GM12878 (cell line): ENCODE measurements at regions not wholly inside any gene's neighbourhood (a gene's known extent, or its start where the extent isn't known, plus 50 kb on each side); places are given as distances from the start of the nearest gene placed in this dataset.

ENCODE experiments used
- ATAC-seq: fragments of 200-7000 bp; cut with Tn5 transposase; 3 replicates; pipeline ENCODE4 v1.9.1; 2020; ENCODE audit warnings: mild to moderate bottlenecking, moderate library complexity
- BruUV-seq: library from RNA; stranded (reverse); fragments of 400-500 nt; replicated peaks from 2 replicates; lab custom pipeline; 2021; lab: Mats Ljungman, UMichigan
- CTCF ChIA-PET: fragments of 300-600 bp; sonication (Branson Sonifier 250); formaldehyde crosslinking; extraction: SDS; loops from one replicate; lab custom pipeline; 2021; ENCODE audit warnings: inconsistent platforms; lab: Yijun Ruan, JAX
- POLR2A ChIA-PET: fragments of 350-600 bp; formaldehyde crosslinking; extraction: SDS; loops from one replicate; lab custom pipeline; 2021; ENCODE audit warnings: inconsistent platforms; lab: Charles Lee
- RAD21 ChIA-PET: fragments of 300-600 bp; sonication (Branson Sonifier 250); formaldehyde crosslinking; loops from one replicate; lab custom pipeline; 2023; ENCODE audit warnings: antibody characterized with exemption; ENCODE audit not compliant: unreplicated experiment; lab: Charles Lee
- SMC1A ChIA-PET: fragments of 300-600 bp; sonication (Branson Sonifier 250); formaldehyde crosslinking; loops from one replicate; lab custom pipeline; 2023; ENCODE audit not compliant: unreplicated experiment, uncharacterized antibody; lab: Charles Lee
- DNase-seq: peaks from one replicate; pipeline ENCODE4 v3.0.0-alpha.2; 2011; ENCODE audit warnings: low read depth, low spot score
- FAIRE-seq: peaks from 3 replicates; lab custom pipeline; 2011; peaks lifted over from hg19 to GRCh38; lab: Jason Lieb, UNC
- H2AFZ ChIP-seq: 2 replicates; pipeline ENCODE4 v1.6.0; 2011; ENCODE audit warnings: low read depth, low read length, control low read depth; ENCODE audit not compliant: control insufficient read depth
- H3K27ac ChIP-seq: 2 replicates; pipeline ENCODE4 v1.5.1; 2011; ENCODE audit warnings: control low read depth; ENCODE audit not compliant: control insufficient read depth, insufficient read depth
- H3K27me3 ChIP-seq, 2 experiments: replicated peaks in 1 of 2; 2 replicates each; pipeline versions ENCODE4 v1.6.0 to v1.6.1; 2011; ENCODE audit warnings: low read length in 1 of 2; ENCODE audit not compliant: control insufficient read depth in 2 of 2, insufficient read depth in 2 of 2
- H3K36me3 ChIP-seq, 2 experiments: 2 replicates each; pipeline ENCODE4 v1.5.1; 2011; ENCODE audit warnings: low read length in 1 of 2; ENCODE audit not compliant: control insufficient read depth in 2 of 2, insufficient read depth in 2 of 2
- H3K4me1 ChIP-seq: 2 replicates; pipeline ENCODE4 v1.6.1; 2011; ENCODE audit warnings: mild to moderate bottlenecking, low read length, moderate library complexity, mixed read lengths; ENCODE audit not compliant: control insufficient read depth, insufficient read depth
- H3K4me2 ChIP-seq: 2 replicates; pipeline ENCODE4 v1.6.0; 2011; ENCODE audit warnings: control low read depth; ENCODE audit not compliant: control insufficient read depth, insufficient read depth
- H3K4me3 ChIP-seq: fragments of 200-600 bp; sonication (generic); 2 replicates; pipeline ENCODE4 v1.5.1; 2016
- H3K79me2 ChIP-seq: 2 replicates; pipeline ENCODE4 v1.6.0; 2011; ENCODE audit warnings: low read length; ENCODE audit not compliant: control insufficient read depth, insufficient read depth
- H3K9ac ChIP-seq: 2 replicates; pipeline ENCODE4 v1.8.0; 2011; ENCODE audit warnings: low read length, control low read depth, mixed read lengths; ENCODE audit not compliant: control insufficient read depth, insufficient read depth
- H3K9me3 ChIP-seq: replicated peaks from 3 replicates; pipeline ENCODE4 v1.5.1; 2011; ENCODE audit warnings: mild to moderate bottlenecking, low read length; ENCODE audit not compliant: control insufficient read depth, insufficient read depth
- H4K20me1 ChIP-seq: 2 replicates; pipeline ENCODE4 v1.6.0; 2011; ENCODE audit not compliant: control insufficient read depth, insufficient read depth
- ATF2 ChIP-seq: IDR thresholded peaks from 2 replicates; pipeline ENCODE4 v1.6.1; 2012; ENCODE audit warnings: low read length, inconsistent platforms
- BACH1 ChIP-seq: fragments of 450-650 bp; IDR thresholded peaks from 2 replicates; pipeline ENCODE4 v1.6.1; 2017; ENCODE audit warnings: mild to moderate bottlenecking, borderline replicate concordance
- DPF2 ChIP-seq: fragments of 450-650 bp; IDR thresholded peaks from 2 replicates; pipeline ENCODE4 v1.6.1; 2017; ENCODE audit warnings: mild to moderate bottlenecking
- EGR1 ChIP-seq, 2 experiments: IDR thresholded peaks; 1 replicate in 1 of 2; 2 replicates in 1 of 2; pipeline ENCODE4 v1.6.1; 2011 to 2012; ENCODE audit warnings: low read depth in 2 of 2, low read length in 2 of 2, borderline replicate concordance in 1 of 2, mild to moderate bottlenecking in 1 of 2, moderate library complexity in 1 of 2
- FOS ChIP-seq: IDR thresholded peaks from 3 replicates; pipeline ENCODE4 v1.6.1; 2011; ENCODE audit warnings: borderline replicate concordance; ENCODE audit not compliant: insufficient read length; ENCODE audit errors: extremely low read depth
- GATAD2B ChIP-seq: fragments of 450-650 bp; conservative IDR thresholded peaks from 2 replicates; pipeline ENCODE4 v1.6.1; 2017; ENCODE audit warnings: low read depth, mild to moderate bottlenecking, moderate library complexity
- IRF5 ChIP-seq: fragments of 450-650 bp; IDR thresholded peaks from 2 replicates; pipeline ENCODE4 v1.6.1; 2017; ENCODE audit warnings: borderline replicate concordance
- NR2F1 ChIP-seq: fragments of 450-650 bp; conservative IDR thresholded peaks from 2 replicates; pipeline ENCODE4 v1.6.1; 2017; ENCODE audit warnings: mild to moderate bottlenecking
- NRF1 ChIP-seq: conservative IDR thresholded peaks from 2 replicates; pipeline ENCODE4 v1.6.1; 2011; ENCODE audit warnings: mild to moderate bottlenecking, low read depth, low read length, improper control_type of control experiment
- SRF ChIP-seq, 2 experiments: IDR thresholded peaks; 2 replicates each; pipeline ENCODE4 v1.6.1; 2011; ENCODE audit warnings: low read depth in 2 of 2, low read length in 2 of 2, mild to moderate bottlenecking in 1 of 2, moderate library complexity in 1 of 2
- TAF1 ChIP-seq: IDR thresholded peaks from 2 replicates; pipeline ENCODE4 v1.6.1; 2011; ENCODE audit warnings: mild to moderate bottlenecking, low read depth, low read length, borderline replicate concordance
- TCF7 ChIP-seq: IDR thresholded peaks from 2 replicates; pipeline ENCODE4 v1.6.1; 2014; ENCODE audit warnings: antibody characterized with exemption, borderline replicate concordance
- ZNF24 ChIP-seq: fragments of 450-650 bp; IDR thresholded peaks from 2 replicates; pipeline ENCODE4 v1.6.1; 2017; ENCODE audit warnings: antibody characterized with exemption, mild to moderate bottlenecking
- WGBS: methylation state at CpG from one replicate; pipeline ENCODE4 v1.1.6; 2016; ENCODE audit warnings: low lambda C conversion rate; ENCODE audit not compliant: insufficient replicate concordance, insufficient coverage; ENCODE audit errors: missing lambda C conversion rate; 5-methylcytosine and 5-hydroxymethylcytosine counted together
- in situ Hi-C: fragments of 300-500 bp; cut with MboI; formaldehyde crosslinking; loops from 9 replicates; pipeline ENCODE4 v1.14.3; 2018; ENCODE audit warnings: mixed read lengths
- intact Hi-C: fragments of 100-400 bp; cut with micrococcal nuclease; formaldehyde crosslinking; loops from one replicate; pipeline ENCODE4 v1.14.2; 2022; ENCODE audit not compliant: unreplicated experiment
- TF ChIP-seq, protein P1 (sequence below): fragments of 450-650 bp; formaldehyde crosslinking; IDR thresholded peaks from 2 replicates; pipeline ENCODE4 v1.4.0; 2020; ENCODE audit warnings: mild to moderate bottlenecking, moderate library complexity
- TF ChIP-seq, protein P2 (sequence below): fragments of 450-650 bp; IDR thresholded peaks from 2 replicates; pipeline ENCODE4 v1.6.1; 2016; ENCODE audit warnings: mild to moderate bottlenecking
- TF ChIP-seq, protein P3 (sequence below): fragments of 450-650 bp; IDR thresholded peaks from 2 replicates; pipeline ENCODE4 v1.6.1; 2017; ENCODE audit warnings: low read depth, mild to moderate bottlenecking, moderate library complexity

DNA sequence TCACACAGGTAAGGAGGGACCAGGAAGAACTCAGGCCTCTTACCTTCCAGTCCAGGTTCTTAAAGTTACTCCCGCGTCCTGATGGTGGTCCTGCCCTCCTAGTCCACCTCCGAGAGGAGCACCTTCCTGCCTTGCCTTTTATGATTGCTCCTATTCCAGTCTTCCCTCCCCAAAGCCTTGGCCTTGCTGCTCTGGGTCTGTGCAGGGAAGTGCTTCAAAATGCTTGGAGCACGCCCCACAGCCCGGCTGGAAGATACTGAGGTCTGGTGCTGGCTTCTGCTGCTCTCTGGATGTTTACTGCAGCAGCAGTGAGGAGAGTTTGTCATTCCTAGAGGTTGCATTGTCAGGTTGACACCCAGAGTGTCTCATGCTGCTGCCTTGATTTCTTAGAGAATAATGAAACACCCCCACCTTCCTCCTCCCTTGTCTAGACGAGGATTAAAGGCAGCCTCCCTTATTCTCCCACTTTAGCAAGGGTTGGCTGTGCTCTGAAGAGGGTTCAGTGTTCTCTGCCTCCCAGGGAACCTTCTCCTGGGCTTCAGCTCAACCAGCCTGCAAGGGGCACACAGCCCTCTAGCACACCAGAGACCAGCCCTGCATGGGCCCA is 142.2 kb upstream of the CACNA1E start:
- Histone ChIP-seq H3K4me1 (no peaks in the 10 kb centered on the region), H3K9ac (no peak overlapping the region), H3K27ac (no peak overlapping the region), H3K9me3 (no peaks in the 10 kb centered on the region), H3K36me3 (no peaks in the 10 kb centered on the region), H3K79me2 (no peaks in the 10 kb centered on the region), H3K4me2 (no peak overlapping the region), H3K4me3 (no peak overlapping the region), H4K20me1 (no peaks in the 10 kb centered on the region), H3K27me3 (peaks cover 0 to 8% of the 10 kb centered on the region in 2 experiments; a peak in 2 of 4 replicates), H2AFZ (no peak overlapping the region)
- intact Hi-C loops (no loop called here), in situ Hi-C loops (no loop called here)
- no peak for ATAC-seq
- ChIA-PET SMC1A (no interaction called here), RAD21 (no interaction called here), POLR2A (no interaction called here), CTCF (no interaction called here)
- 39% methylated on average over 6 of the region's 6 CpGs for WGBS
- no TSS peak for BruUV-seq
- no peak for DNase-seq
- FAIRE-seq: no peak
- no peak for TF ChIP-seq TCF7
- no peak for TF ChIP-seq GATAD2B
- TF ChIP-seq, protein P1, sequence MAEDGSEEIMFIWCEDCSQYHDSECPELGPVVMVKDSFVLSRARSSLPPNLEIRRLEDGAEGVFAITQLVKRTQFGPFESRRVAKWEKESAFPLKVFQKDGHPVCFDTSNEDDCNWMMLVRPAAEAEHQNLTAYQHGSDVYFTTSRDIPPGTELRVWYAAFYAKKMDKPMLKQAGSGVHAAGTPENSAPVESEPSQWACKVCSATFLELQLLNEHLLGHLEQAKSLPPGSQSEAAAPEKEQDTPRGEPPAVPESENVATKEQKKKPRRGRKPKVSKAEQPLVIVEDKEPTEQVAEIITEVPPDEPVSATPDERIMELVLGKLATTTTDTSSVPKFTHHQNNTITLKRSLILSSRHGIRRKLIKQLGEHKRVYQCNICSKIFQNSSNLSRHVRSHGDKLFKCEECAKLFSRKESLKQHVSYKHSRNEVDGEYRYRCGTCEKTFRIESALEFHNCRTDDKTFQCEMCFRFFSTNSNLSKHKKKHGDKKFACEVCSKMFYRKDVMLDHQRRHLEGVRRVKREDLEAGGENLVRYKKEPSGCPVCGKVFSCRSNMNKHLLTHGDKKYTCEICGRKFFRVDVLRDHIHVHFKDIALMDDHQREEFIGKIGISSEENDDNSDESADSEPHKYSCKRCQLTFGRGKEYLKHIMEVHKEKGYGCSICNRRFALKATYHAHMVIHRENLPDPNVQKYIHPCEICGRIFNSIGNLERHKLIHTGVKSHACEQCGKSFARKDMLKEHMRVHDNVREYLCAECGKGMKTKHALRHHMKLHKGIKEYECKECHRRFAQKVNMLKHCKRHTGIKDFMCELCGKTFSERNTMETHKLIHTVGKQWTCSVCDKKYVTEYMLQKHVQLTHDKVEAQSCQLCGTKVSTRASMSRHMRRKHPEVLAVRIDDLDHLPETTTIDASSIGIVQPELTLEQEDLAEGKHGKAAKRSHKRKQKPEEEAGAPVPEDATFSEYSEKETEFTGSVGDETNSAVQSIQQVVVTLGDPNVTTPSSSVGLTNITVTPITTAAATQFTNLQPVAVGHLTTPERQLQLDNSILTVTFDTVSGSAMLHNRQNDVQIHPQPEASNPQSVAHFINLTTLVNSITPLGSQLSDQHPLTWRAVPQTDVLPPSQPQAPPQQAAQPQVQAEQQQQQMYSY (CRISPR knock-in tag): no peak
- TF ChIP-seq NRF1: no peak
- no peak for TF ChIP-seq ATF2
- TF ChIP-seq IRF5: no peak
- TF ChIP-seq, protein P2, sequence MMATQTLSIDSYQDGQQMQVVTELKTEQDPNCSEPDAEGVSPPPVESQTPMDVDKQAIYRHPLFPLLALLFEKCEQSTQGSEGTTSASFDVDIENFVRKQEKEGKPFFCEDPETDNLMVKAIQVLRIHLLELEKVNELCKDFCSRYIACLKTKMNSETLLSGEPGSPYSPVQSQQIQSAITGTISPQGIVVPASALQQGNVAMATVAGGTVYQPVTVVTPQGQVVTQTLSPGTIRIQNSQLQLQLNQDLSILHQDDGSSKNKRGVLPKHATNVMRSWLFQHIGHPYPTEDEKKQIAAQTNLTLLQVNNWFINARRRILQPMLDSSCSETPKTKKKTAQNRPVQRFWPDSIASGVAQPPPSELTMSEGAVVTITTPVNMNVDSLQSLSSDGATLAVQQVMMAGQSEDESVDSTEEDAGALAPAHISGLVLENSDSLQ: no peak
- no peak for TF ChIP-seq TAF1
- no peak for TF ChIP-seq FOS
- TF ChIP-seq SRF (IDR thresholded peaks at IDR 0.05; ENCODE audit: low read depth in 2 of 2, low read length in 2 of 2): no peak
- TF ChIP-seq ZNF24: no peak
- TF ChIP-seq NR2F1: no peak
- TF ChIP-seq, protein P3, sequence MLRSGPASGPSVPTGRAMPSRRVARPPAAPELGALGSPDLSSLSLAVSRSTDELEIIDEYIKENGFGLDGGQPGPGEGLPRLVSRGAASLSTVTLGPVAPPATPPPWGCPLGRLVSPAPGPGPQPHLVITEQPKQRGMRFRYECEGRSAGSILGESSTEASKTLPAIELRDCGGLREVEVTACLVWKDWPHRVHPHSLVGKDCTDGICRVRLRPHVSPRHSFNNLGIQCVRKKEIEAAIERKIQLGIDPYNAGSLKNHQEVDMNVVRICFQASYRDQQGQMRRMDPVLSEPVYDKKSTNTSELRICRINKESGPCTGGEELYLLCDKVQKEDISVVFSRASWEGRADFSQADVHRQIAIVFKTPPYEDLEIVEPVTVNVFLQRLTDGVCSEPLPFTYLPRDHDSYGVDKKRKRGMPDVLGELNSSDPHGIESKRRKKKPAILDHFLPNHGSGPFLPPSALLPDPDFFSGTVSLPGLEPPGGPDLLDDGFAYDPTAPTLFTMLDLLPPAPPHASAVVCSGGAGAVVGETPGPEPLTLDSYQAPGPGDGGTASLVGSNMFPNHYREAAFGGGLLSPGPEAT: no peak
- TF ChIP-seq DPF2: no peak
- no peak for TF ChIP-seq BACH1
- TF ChIP-seq EGR1 (IDR thresholded peaks at IDR 0.05; ENCODE audit: borderline replicate concordance in 1 of 2, low read depth in 2 of 2, low read length in 2 of 2): no peak
